Naive B cell (primary cell): ENCODE measurements at regions not wholly inside any gene's neighbourhood (a gene's known extent, or its start where the extent isn't known, plus 50 kb on each side); places are given as distances from the start of the nearest gene placed in this dataset.

Experiments used
- ATAC-seq, 2 donors: fragments of 150-1000 bp; cut with Tn5 transposase; 2 replicates each; pipeline ENCODE4 v1.10.0; 2021; ENCODE audit warnings: low read depth in 2 of 2, mild to moderate bottlenecking in 2 of 2, moderate library complexity in 2 of 2
- DNase-seq: peaks from one replicate; pipeline ENCODE4 v3.0.0; 2022
- H3K27ac Mint-ChIP-seq, 6 donors: one replicate each; pipeline ENCODE4 v1.8.0; 2020 to 2022; ENCODE audit warnings: mild to moderate bottlenecking in 6 of 6, mixed read lengths in 6 of 6, moderate library complexity in 5 of 6, inconsistent platforms in 2 of 6
- H3K27me3 Mint-ChIP-seq, 3 donors: one replicate each; pipeline ENCODE4 v1.8.0; 2021 to 2022; ENCODE audit warnings: mixed read lengths in 3 of 3, mild to moderate bottlenecking in 1 of 3
- H3K36me3 Mint-ChIP-seq, 2 donors: one replicate each; pipeline ENCODE4 v1.8.0; 2020 to 2022; ENCODE audit warnings: mixed read lengths in 2 of 2, inconsistent platforms in 1 of 2, mild to moderate bottlenecking in 1 of 2
- H3K4me1 Mint-ChIP-seq, 3 donors: one replicate each; pipeline ENCODE4 v1.8.0; 2020 to 2022; ENCODE audit warnings: mixed read lengths in 3 of 3, inconsistent platforms in 1 of 3, mild to moderate bottlenecking in 1 of 3, moderate library complexity in 1 of 3
- H3K4me3 Mint-ChIP-seq, 8 donors: one replicate each; pipeline ENCODE4 v1.8.0; 2020 to 2022; ENCODE audit warnings: mild to moderate bottlenecking in 8 of 8, mixed read lengths in 8 of 8, moderate library complexity in 8 of 8, inconsistent platforms in 2 of 8
- H3K9me3 Mint-ChIP-seq, 7 donors: one replicate each; pipeline ENCODE4 v1.8.0; 2020 to 2022; ENCODE audit warnings: mixed read lengths in 7 of 7, mild to moderate bottlenecking in 5 of 7, inconsistent platforms in 2 of 7, moderate library complexity in 1 of 7

DNA sequence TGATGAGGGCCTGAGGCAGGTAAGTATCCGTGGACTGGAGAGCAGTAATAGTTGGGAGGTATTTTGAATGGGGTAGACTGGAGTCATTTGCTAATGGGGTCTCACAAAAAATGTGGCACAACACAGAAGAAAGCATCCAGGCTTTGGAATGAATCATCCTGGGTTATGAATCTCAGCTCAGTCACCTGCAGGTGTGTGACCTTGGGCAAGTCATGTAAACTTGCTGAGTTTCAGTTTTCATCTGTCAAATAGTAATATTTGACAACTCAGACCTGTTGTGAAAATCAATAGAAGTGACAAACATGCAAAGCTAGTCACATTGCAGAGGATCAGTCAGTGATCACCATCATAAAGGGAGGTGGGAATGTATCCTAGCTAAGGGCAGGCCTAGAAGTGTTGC lies 232.0 kb upstream of the TENM4 start:
- Mint-ChIP-seq H3K9me3 (peaks cover 0 to 4% (median 3%) of the 10 kb centered on the region in 7 donors), H3K4me3 (no peak overlapping the region), H3K4me1 (no peaks in the 10 kb centered on the region), H3K27me3 (no peaks in the 10 kb centered on the region), H3K27ac (no peak overlapping the region), H3K36me3 (no peaks in the 10 kb centered on the region)
- ATAC-seq (no peak), DNase-seq (no peak)

DNA sequence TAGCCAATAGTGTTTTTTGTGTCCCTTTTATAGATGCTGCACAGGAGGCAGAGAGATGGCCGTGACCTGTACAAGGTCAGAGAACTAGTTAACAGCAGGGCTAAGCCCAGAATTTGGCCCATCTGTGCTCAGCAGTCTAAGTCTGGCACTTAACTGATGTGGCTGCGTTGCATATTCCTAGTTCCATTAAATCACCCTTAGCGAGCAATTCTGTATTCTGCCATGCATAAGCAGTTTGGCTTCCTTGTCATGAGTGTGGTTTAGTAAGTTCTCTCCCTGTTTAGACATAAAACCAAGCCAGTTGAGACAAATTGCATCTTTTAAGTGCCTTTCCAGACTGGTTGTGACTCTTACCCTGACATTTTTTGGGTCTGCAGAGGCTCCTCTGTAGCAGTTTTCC lies 230.6 kb upstream of the TENM4 start:
- Mint-ChIP-seq H3K36me3 (no peaks in the 10 kb centered on the region), H3K27ac (no peak overlapping the region), H3K4me1 (no peaks in the 10 kb centered on the region), H3K4me3 (no peak overlapping the region), H3K9me3 (peaks cover 0 to 4% (median 3%) of the 10 kb centered on the region in 7 donors), H3K27me3 (no peaks in the 10 kb centered on the region)
- ATAC-seq = no peak
- DNase-seq = no peak

DNA sequence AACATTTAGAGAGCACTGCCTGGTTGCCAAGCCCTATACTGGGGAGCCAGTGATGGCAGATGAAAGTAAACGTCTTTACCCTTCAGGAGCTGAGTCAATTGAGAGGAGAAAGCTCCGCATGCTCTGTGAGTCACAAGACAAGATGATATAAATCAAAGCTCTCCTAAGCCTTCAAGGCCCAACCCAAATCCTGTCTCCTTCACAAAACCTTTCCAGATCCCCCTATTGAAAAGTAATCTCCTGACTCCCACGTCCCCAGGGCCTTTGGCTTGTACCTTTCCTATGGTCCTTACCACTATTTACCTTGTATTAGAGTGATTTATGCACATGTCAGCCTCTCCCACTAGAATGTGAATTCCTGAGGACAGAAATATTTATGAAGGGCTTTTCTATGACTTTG lies 230.1 kb upstream of the TENM4 start:
- ATAC-seq (no peak), DNase-seq (no peak)

DNA sequence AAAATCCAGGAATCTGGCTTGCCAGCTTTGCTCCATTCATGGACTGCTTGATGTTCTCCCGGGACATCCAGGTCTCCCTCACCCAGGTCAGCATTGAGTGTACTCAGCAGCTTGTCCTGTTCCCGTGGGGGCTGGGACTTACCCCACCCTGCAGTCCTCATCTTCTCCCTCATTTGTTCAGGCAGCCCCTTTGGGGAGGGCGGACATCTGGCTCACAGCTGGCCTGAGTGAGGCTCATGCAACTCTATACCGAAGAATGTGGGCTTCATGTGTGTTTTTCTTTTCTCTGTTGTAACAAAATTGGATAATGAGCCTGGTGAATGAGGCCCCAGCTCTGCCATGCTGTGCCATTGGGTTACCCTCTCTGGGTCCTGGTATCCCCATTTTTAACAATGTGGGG lies 227.7 kb upstream of the TENM4 start:
- no peaks in the 10 kb centered on the region for H3K27me3 Mint-ChIP-seq
- H3K4me1 Mint-ChIP-seq = no peaks in the 10 kb centered on the region
- H3K36me3 Mint-ChIP-seq = no peaks in the 10 kb centered on the region

More for the DNA sequence above, 230.1 kb upstream of the TENM4 start:
- Mint-ChIP-seq H3K9me3 (peaks cover 0 to 4% (median 2%) of the 10 kb centered on the region in 7 donors), H3K4me3 (no peak overlapping the region), H3K27me3 (no peaks in the 10 kb centered on the region), H3K27ac (no peak overlapping the region), H3K36me3 (no peaks in the 10 kb centered on the region), H3K4me1 (no peaks in the 10 kb centered on the region)

DNA sequence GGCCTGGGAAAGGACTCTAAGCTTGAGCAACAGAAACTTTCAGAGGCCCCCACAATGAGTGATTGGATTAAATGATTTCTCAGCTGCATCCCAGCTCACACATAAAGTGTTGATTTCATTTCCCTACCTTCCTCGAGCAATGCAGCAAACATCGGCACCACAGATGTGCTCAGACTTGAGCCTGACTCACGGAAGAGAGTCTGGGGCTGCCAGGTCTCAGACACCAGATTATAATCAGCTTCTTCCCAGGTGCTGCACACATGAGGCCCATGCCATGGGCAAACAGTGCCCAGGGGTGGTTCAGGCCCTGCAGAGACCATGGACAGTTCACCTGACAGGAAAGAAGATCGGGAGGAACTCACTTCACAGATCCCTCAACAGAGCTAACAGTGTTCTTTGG lies 226.6 kb upstream of the TENM4 start:
- no peaks in the 10 kb centered on the region for H3K4me1 Mint-ChIP-seq
- H3K4me3 Mint-ChIP-seq = no peak overlapping the region
- H3K27me3 Mint-ChIP-seq = no peaks in the 10 kb centered on the region
- no peak for DNase-seq
- peaks cover 0 to 4% (median 1%) of the 10 kb centered on the region in 7 donors for H3K9me3 Mint-ChIP-seq
- H3K27ac Mint-ChIP-seq = no peak overlapping the region
- no peaks in the 10 kb centered on the region for H3K36me3 Mint-ChIP-seq
- ATAC-seq = no peak

More for the DNA sequence above, 227.7 kb upstream of the TENM4 start:
- H3K9me3 Mint-ChIP-seq = peaks cover 0 to 4% (median 2%) of the 10 kb centered on the region in 7 donors
- no peak overlapping the region for H3K27ac Mint-ChIP-seq
- ATAC-seq = no peak
- no peak overlapping the region for H3K4me3 Mint-ChIP-seq
- DNase-seq = no peak

DNA sequence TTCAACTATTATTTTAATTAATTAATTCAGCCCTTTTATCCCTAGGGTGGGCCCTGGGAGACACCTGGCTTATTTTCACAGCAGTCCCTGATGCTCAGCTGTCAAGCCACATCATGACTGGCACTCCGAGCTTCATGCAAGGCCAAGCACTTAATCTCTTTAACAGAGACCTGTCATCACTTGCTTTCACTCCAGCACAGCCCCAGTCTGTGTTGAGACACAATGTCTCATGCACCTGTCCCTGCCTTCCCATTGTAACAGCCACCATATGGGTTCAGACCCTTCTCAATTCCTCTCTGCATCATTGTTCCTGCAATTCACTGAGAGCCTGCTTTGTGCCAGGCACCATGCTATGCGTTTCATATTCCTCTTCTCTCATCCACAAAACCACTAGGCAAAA lies 222.2 kb upstream of the TENM4 start:
- no peaks in the 10 kb centered on the region for H3K36me3 Mint-ChIP-seq

DNA sequence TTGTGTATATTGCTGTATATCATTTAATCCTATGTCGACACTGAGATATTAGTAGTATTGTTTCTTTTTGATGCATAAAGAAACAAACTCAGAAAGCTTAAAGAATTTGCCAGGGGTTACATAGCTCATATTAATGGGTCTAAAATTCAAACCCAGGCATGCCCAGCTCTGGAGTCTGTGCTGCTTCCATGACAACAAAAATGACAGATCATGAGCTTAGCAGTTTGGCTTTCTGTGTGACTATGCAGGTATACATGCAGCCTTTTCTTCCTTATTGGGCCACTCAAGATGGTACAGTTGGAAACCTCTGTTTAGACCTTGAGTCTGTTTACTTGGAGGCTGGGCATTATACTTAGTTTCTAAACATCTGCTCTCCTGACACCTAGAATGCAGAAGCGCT lies 220.5 kb upstream of the TENM4 start:
- ATAC-seq (no peak), DNase-seq (no peak)
- H3K27me3 Mint-ChIP-seq = no peaks in the 10 kb centered on the region
- no peak overlapping the region for H3K27ac Mint-ChIP-seq
- H3K4me3 Mint-ChIP-seq = no peak overlapping the region
- no peaks in the 10 kb centered on the region for H3K36me3 Mint-ChIP-seq
- no peaks in the 10 kb centered on the region for H3K4me1 Mint-ChIP-seq
- H3K9me3 Mint-ChIP-seq = peaks cover 0 to 4% (median 1%) of the 10 kb centered on the region in 7 donors

More for the DNA sequence above, 222.2 kb upstream of the TENM4 start:
- ATAC-seq = no peak
- DNase-seq = no peak
- H3K9me3 Mint-ChIP-seq = peaks cover 0 to 4% (median 0%) of the 10 kb centered on the region in 7 donors
- H3K27me3 Mint-ChIP-seq = no peaks in the 10 kb centered on the region
- no peak overlapping the region for H3K4me3 Mint-ChIP-seq
- peak overlapping the region in 1 of 6 donors; percentile 3 for H3K27ac Mint-ChIP-seq
- no peaks in the 10 kb centered on the region for H3K4me1 Mint-ChIP-seq

DNA sequence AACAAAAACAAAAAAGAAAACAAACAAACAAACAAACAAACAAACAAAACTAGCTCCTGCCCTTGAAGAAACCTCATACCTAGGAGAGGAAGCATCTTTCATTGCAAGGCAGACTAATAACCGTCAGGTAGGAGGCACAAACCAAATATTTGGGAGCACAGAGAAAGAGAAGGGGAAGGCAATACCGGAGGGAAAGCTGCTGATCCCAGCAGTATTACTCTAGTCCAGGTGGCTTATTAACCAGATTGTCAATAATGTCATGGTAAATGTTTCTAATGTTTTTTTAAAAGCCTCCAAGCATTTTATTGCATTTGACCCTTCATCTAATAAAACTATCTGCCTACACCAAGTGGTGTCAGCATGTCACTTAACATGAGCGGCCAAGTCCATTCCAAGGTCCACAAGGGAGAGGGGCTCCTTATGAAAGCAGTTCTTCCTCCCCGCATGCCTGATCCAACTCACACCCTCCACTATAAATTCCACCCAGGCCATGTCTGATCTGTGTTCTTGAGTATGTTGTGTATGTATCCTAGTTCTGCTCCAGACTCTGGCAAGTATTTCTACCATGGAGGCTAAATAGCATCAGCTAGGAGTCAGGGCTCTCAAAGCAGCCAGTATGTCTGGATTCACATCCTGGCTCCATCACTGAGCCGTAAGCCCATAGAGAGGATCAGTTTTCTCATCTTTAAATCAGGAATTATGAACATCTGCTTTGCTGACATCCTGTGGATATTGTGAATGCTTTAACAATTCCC lies 208.1 kb upstream of the TENM4 start:
- Mint-ChIP-seq H3K4me1 (no peaks in the 10 kb centered on the region), H3K27ac (no peak overlapping the region), H3K9me3 (peaks cover 0 to 19% (median 4%) of the 10 kb centered on the region in 7 donors), H3K4me3 (no peak overlapping the region), H3K36me3 (no peaks in the 10 kb centered on the region), H3K27me3 (no peaks in the 10 kb centered on the region)
- ATAC-seq (no peak), DNase-seq (no peak)

DNA sequence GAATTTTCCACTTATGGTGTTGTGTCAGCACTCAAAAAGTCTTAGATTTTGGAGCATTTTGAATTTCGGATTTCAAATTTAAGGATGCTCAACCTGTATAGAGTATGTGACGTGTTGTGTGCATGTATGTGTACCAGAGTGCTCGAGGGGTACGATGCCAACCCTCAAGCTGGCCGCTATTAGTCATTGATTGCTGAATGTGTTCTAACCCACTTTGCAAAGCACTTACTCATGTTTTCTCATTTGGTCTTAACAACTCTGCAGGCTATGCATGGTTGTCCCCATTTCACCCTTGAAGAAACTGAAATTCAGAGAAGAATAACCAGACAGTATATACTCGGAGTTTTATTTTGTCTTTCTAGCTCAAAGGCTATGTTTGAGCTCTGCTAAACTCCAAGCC lies 196.4 kb upstream of the TENM4 start:
- DNase-seq (no peak), ATAC-seq (no peak)
- H3K36me3 Mint-ChIP-seq = no peaks in the 10 kb centered on the region
- no peak overlapping the region for H3K27ac Mint-ChIP-seq
- H3K4me1 Mint-ChIP-seq = no peaks in the 10 kb centered on the region
- H3K9me3 Mint-ChIP-seq = peaks cover 0 to 7% (median 3%) of the 10 kb centered on the region in 7 donors
- H3K27me3 Mint-ChIP-seq = no peaks in the 10 kb centered on the region
- H3K4me3 Mint-ChIP-seq = no peak overlapping the region

DNA sequence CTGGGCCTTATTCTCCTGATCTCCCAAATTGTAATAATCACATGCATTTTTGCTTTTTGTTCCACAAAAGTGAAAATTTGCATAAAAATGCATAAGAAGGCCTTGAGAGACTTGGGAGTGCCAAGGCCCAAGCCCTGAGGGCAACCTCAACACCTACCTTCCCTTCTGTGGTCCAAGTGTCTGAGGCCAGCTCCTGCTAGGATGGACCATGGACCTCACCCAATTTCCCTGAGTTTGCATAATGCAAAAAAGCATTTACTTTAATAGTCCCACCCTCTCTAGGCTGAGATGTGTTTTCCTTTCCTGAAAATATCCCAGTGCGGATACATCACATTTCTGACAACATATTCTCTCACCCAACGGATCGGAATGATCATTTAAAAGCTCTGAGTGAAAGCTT lies 194.1 kb upstream of the TENM4 start:
- DNase-seq (no peak), ATAC-seq (no peak)
- no peaks in the 10 kb centered on the region for H3K27me3 Mint-ChIP-seq
- H3K4me3 Mint-ChIP-seq = no peak overlapping the region
- no peak overlapping the region for H3K27ac Mint-ChIP-seq
- H3K9me3 Mint-ChIP-seq = peaks cover 0 to 7% (median 0%) of the 10 kb centered on the region in 7 donors
- H3K4me1 Mint-ChIP-seq = no peaks in the 10 kb centered on the region
- no peaks in the 10 kb centered on the region for H3K36me3 Mint-ChIP-seq

DNA sequence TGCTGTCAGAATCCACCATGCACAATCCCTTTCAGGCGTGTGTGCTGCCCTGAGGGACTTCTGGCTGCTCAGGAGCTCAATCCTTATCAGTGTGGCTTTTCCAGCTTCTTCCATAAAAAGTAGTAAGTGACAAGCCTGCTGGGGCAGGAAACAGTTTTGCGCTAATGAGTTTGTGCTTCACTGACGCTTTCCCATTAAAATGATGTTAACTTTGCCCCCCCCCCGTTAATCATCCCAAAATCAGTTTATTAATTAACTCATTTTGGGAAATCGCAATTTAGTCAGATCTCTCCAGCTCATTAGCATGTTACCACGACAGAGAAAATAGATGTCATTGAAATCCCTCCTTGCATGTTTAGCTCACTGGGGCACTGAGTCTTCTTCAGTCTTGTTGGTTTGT lies 186.5 kb upstream of the TENM4 start:
- Mint-ChIP-seq H3K9me3 (peaks cover 0 to 5% (median 2%) of the 10 kb centered on the region in 7 donors), H3K4me1 (no peaks in the 10 kb centered on the region), H3K4me3 (no peak overlapping the region), H3K27ac (no peak overlapping the region), H3K36me3 (no peaks in the 10 kb centered on the region), H3K27me3 (peaks cover 0 to 5% (median 0%) of the 10 kb centered on the region in 3 donors)
- DNase-seq = no peak
- ATAC-seq = no peak

DNA sequence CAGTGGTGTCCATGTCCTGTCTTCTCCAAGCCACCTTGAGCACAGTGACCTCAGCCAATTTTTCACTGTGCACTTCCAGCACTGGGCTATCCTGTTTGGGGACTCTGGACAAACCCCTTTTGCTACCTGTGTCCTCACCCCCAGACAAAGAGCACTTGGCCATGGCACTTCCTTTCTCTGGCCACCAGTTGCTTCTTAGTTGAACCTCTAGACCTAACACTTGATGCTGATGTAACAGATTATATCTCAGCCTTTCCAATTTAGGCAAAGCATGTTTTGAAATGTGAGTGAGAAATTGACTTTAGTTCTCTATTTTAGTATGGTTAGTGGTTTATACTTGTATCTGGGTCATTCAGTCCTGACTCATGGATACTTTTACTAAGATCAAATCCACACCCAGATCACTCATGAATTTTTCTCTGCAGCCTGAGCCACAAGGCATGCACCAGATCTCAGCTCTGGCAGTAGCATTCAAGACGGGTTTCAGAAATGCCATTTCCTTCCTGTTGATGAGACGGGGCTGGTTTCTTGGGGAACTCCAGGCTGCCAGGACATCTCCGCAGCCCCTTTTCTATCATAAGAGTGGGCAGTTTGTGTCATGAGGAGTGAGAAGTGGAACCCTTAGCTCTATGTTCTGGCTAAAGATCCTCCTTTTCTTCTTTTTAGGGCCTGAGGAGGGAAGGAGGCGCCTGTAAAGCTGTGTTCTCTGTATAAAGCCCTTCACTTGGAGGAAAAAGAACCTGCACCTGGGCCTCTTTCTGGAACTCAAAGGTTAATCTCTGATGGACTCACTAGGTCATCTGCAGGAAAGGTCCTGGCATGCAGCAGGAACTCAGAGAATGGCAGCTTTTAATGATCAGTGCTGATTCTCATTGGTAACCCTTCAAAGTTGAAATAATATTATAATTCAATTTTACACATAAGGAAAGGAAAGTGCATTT lies 185.6 kb upstream of the TENM4 start:
- no peak overlapping the region for H3K4me3 Mint-ChIP-seq
- no peak overlapping the region for H3K27ac Mint-ChIP-seq
- H3K9me3 Mint-ChIP-seq = peaks cover 0 to 5% (median 2%) of the 10 kb centered on the region in 7 donors
- H3K36me3 Mint-ChIP-seq = no peaks in the 10 kb centered on the region
- ATAC-seq = no peak
- peaks cover 0 to 5% (median 0%) of the 10 kb centered on the region in 3 donors for H3K27me3 Mint-ChIP-seq
- DNase-seq = no peak
- H3K4me1 Mint-ChIP-seq = no peaks in the 10 kb centered on the region

DNA sequence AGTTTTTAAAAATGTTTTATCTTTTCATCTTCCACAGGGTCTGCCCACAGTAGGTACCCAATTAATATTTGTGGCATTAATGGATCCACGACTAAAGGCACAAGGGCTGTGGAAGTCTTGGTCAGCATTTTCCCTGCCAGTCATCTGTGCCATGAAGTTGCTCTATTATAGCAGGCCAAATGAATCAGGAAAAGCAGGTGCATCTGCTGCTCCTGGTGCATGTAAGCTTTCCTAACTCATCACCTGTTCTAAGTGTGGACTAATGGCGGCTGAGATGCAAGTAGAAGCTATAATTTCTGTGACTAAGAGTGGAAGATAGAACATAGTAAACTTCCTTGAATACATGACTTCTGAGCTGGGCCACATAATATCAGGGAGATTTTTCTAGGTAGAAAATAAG lies 182.5 kb upstream of the TENM4 start:
- peaks cover 0 to 13% (median 5%) of the 10 kb centered on the region in 3 donors for H3K27me3 Mint-ChIP-seq
- H3K36me3 Mint-ChIP-seq = no peaks in the 10 kb centered on the region
- no peaks in the 10 kb centered on the region for H3K4me1 Mint-ChIP-seq
- no peak overlapping the region for H3K4me3 Mint-ChIP-seq
- H3K27ac Mint-ChIP-seq = no peak overlapping the region
- ATAC-seq = no peak
- DNase-seq = no peak
- H3K9me3 Mint-ChIP-seq = peaks cover 0 to 5% (median 0%) of the 10 kb centered on the region in 7 donors

DNA sequence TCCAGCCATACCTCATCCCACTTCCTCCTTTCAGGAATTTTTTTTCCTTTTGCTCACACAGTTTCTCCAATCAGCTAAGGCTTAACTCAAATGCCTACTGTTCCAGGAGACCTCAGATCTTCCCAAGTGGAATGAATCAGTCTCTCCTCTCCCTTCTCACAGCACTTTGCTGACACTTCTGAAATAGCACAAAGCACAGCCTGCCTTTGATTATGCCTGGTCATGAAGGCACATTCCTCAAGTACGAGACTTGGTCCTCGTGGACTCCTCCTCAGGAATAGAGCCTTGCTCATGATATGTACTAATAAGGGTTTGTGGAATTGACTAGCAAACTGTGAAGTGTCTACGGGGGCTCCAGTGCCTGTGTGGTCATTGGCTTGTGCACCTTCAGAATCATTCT lies 176.7 kb upstream of the TENM4 start:
- peaks cover 0 to 16% (median 3%) of the 10 kb centered on the region in 7 donors for H3K9me3 Mint-ChIP-seq
- H3K4me1 Mint-ChIP-seq = no peaks in the 10 kb centered on the region
- H3K36me3 Mint-ChIP-seq = no peaks in the 10 kb centered on the region
- no peak for ATAC-seq
- peaks cover 0 to 13% (median 9%) of the 10 kb centered on the region in 3 donors for H3K27me3 Mint-ChIP-seq
- DNase-seq = no peak
- H3K4me3 Mint-ChIP-seq = no peak overlapping the region
- no peak overlapping the region for H3K27ac Mint-ChIP-seq
